A549 (cell line): ENCODE measurements at regions not wholly inside any gene's neighbourhood (a gene's known extent, or its start where the extent isn't known, plus 50 kb on each side); places are given as distances from the start of the nearest gene placed in this dataset.

Experiments used
- ATOH8 ChIP-seq: fragments of 250-450 bp; sonication (Bioruptor Pico); IDR thresholded peaks from 2 replicates; pipeline ENCODE4 v1.5.0; 2020; ENCODE audit warnings: low read depth, mild to moderate bottlenecking, moderate library complexity
- CTCF ChIP-seq: fragments of >200 bp; sonication (Bioruptor Twin); formaldehyde crosslinking; IDR thresholded peaks from 3 replicates; pipeline ENCODE4 v1.5.1; 2016
- HDAC2 ChIP-seq: fragments of 200-600 bp; sonication (generic); IDR thresholded peaks from 2 replicates; pipeline ENCODE4 v1.6.1; 2016
- JUN ChIP-seq, 2 experiments: fragments of >200 bp; sonication (Bioruptor Twin); formaldehyde crosslinking; IDR thresholded peaks; 2 replicates in 1 of 2; 3 replicates in 1 of 2; pipeline ENCODE4 v1.6.1; 2016 to 2017
- KDM1A ChIP-seq: fragments of 200-600 bp; sonication (generic); IDR thresholded peaks from 2 replicates; pipeline ENCODE4 v1.6.1; 2016; ENCODE audit warnings: low read depth, mild to moderate bottlenecking
- MAZ ChIP-seq: fragments of 150-350 bp; IDR thresholded peaks from 2 replicates; pipeline ENCODE4 v1.6.1; 2014; ENCODE audit warnings: antibody characterized with exemption, low read depth, low read length, borderline replicate concordance
- NR3C1 ChIP-seq: fragments of >200 bp; sonication (Bioruptor Twin); formaldehyde crosslinking; IDR thresholded peaks from 3 replicates; pipeline ENCODE4 v1.6.1; 2017
- PBX3 ChIP-seq: IDR thresholded peaks from 2 replicates; pipeline ENCODE4 v1.6.1; 2012
- REST ChIP-seq: fragments of 200-600 bp; sonication (generic); IDR thresholded peaks from 2 replicates; pipeline ENCODE4 v1.6.1; 2016; ENCODE audit warnings: antibody characterized with exemption, mild to moderate bottlenecking, moderate library complexity
- RFX5 ChIP-seq: fragments of 450-650 bp; IDR thresholded peaks from 2 replicates; pipeline ENCODE4 v1.7.1; 2014; ENCODE audit warnings: antibody characterized with exemption, mild to moderate bottlenecking, moderate library complexity
- TFCP2L1 ChIP-seq: fragments of 250-450 bp; sonication (Bioruptor Pico); IDR thresholded peaks from 2 replicates; pipeline ENCODE4 v1.5.0; 2021; ENCODE audit warnings: mild to moderate bottlenecking
- TP53 ChIP-seq: fragments of 250-450 bp; sonication (Bioruptor Pico); IDR thresholded peaks from 2 replicates; pipeline ENCODE4 v1.5.0; 2021; ENCODE audit warnings: mild to moderate bottlenecking, moderate library complexity

- TF ChIP-seq CTCF (no peak), REST (no peak), JUN (IDR thresholded peaks at IDR 0.05) (no peak), PBX3 (no peak), KDM1A (no peak), NR3C1 (no peak), RFX5 (no peak), TP53 (CRISPR knock-in tag) (no peak), ATOH8 (CRISPR knock-in tag) (no peak), MAZ (no peak), HDAC2 (no peak), TFCP2L1 (CRISPR knock-in tag) (no peak)
Observed at GRCh38 chr16:64365448-64365931, 756.4 kb downstream of the CDH11 start.
